ENCODE measurements at regions not wholly inside any gene's neighbourhood (a gene's known extent, or its start where the extent isn't known, plus 50 kb on each side); places are given as distances from the start of the nearest gene placed in this dataset.

DNA sequence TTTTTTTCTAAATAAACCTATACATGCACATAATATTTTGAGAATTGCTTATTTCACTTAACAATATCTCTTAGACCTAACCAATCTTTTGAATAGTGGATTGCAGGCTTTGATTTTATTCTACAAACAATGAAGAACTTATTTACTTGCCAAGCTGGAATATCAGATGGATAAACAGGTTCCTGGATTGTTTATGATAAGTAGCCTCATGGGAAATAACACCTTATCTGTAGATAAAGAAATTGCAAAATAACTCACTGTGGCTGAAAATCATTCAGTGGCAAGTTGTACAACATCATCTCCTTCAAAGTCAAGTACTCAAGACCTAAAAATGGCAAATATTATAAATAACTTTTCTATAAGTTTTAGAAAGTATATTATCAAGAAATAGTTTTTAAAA lies 335.4 kb upstream of the ATP2B1 start:
- no peak overlapping the region for H2AFZ ChIP-seq (ENCODE audit: low read depth, low read length)
- H3K4me3 ChIP-seq (ENCODE audit: low read length), result no peak overlapping the region
- H3K9me2 ChIP-seq (ENCODE audit: insufficient read depth, low read length), result no peaks in the 10 kb centered on the region
- no peak overlapping the region for H3K4me2 ChIP-seq (ENCODE audit: low read length)
- H4K20me1 ChIP-seq (ENCODE audit: insufficient read depth), result no peaks in the 10 kb centered on the region
- TF ChIP-seq, protein P1, sequence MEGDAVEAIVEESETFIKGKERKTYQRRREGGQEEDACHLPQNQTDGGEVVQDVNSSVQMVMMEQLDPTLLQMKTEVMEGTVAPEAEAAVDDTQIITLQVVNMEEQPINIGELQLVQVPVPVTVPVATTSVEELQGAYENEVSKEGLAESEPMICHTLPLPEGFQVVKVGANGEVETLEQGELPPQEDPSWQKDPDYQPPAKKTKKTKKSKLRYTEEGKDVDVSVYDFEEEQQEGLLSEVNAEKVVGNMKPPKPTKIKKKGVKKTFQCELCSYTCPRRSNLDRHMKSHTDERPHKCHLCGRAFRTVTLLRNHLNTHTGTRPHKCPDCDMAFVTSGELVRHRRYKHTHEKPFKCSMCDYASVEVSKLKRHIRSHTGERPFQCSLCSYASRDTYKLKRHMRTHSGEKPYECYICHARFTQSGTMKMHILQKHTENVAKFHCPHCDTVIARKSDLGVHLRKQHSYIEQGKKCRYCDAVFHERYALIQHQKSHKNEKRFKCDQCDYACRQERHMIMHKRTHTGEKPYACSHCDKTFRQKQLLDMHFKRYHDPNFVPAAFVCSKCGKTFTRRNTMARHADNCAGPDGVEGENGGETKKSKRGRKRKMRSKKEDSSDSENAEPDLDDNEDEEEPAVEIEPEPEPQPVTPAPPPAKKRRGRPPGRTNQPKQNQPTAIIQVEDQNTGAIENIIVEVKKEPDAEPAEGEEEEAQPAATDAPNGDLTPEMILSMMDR (IDR thresholded peaks at IDR 0.05; ENCODE audit: poor library complexity, severe bottlenecking), result no peak
- TF ChIP-seq, protein P2, sequence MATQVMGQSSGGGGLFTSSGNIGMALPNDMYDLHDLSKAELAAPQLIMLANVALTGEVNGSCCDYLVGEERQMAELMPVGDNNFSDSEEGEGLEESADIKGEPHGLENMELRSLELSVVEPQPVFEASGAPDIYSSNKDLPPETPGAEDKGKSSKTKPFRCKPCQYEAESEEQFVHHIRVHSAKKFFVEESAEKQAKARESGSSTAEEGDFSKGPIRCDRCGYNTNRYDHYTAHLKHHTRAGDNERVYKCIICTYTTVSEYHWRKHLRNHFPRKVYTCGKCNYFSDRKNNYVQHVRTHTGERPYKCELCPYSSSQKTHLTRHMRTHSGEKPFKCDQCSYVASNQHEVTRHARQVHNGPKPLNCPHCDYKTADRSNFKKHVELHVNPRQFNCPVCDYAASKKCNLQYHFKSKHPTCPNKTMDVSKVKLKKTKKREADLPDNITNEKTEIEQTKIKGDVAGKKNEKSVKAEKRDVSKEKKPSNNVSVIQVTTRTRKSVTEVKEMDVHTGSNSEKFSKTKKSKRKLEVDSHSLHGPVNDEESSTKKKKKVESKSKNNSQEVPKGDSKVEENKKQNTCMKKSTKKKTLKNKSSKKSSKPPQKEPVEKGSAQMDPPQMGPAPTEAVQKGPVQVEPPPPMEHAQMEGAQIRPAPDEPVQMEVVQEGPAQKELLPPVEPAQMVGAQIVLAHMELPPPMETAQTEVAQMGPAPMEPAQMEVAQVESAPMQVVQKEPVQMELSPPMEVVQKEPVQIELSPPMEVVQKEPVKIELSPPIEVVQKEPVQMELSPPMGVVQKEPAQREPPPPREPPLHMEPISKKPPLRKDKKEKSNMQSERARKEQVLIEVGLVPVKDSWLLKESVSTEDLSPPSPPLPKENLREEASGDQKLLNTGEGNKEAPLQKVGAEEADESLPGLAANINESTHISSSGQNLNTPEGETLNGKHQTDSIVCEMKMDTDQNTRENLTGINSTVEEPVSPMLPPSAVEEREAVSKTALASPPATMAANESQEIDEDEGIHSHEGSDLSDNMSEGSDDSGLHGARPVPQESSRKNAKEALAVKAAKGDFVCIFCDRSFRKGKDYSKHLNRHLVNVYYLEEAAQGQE (IDR thresholded peaks at IDR 0.05; ENCODE audit: borderline replicate concordance), result no peak
- TF ChIP-seq POLR2AphosphoS5 (IDR thresholded peaks at IDR 0.05), result no peak
- no peak for TF ChIP-seq RAD21 (conservative IDR thresholded peaks at IDR 0.05)
- TF ChIP-seq MXI1 (conservative IDR thresholded peaks at IDR 0.05; ENCODE audit: poor library complexity, severe bottlenecking), result no peak
- no peak for TF ChIP-seq TAF1 (IDR thresholded peaks at IDR 0.05; ENCODE audit: low read depth)
- no peak for TF ChIP-seq SMC3 (conservative IDR thresholded peaks at IDR 0.05; ENCODE audit: poor library complexity)
- no peak for TF ChIP-seq EP300 (conservative IDR thresholded peaks at IDR 0.05; ENCODE audit: poor library complexity, severe bottlenecking)
- no peak for TF ChIP-seq EZH2 (IDR thresholded peaks at IDR 0.05; ENCODE audit: borderline replicate concordance, insufficient read depth, low read length, poor library complexity, severe bottlenecking)
- no peaks in the 10 kb centered on the region for H3F3A ChIP-seq (ENCODE audit: insufficient read depth, low read length, poor library complexity, severe bottlenecking)
- H3K27ac ChIP-seq (ENCODE audit: low read length), result no peak overlapping the region
- no peaks in the 10 kb centered on the region for H3K9me3 ChIP-seq (ENCODE audit: low read length)
- H3K27me3 ChIP-seq (ENCODE audit: insufficient read depth, low read depth, low read length), result no peaks in the 10 kb centered on the region
- no peak overlapping the region for H3K9ac ChIP-seq (ENCODE audit: low read length)
- no peaks in the 10 kb centered on the region for H3K79me2 ChIP-seq (replicated peaks; ENCODE audit: insufficient read depth, low read length)
- H3K36me3 ChIP-seq (ENCODE audit: insufficient read depth, low read length), result no peaks in the 10 kb centered on the region

DNA sequence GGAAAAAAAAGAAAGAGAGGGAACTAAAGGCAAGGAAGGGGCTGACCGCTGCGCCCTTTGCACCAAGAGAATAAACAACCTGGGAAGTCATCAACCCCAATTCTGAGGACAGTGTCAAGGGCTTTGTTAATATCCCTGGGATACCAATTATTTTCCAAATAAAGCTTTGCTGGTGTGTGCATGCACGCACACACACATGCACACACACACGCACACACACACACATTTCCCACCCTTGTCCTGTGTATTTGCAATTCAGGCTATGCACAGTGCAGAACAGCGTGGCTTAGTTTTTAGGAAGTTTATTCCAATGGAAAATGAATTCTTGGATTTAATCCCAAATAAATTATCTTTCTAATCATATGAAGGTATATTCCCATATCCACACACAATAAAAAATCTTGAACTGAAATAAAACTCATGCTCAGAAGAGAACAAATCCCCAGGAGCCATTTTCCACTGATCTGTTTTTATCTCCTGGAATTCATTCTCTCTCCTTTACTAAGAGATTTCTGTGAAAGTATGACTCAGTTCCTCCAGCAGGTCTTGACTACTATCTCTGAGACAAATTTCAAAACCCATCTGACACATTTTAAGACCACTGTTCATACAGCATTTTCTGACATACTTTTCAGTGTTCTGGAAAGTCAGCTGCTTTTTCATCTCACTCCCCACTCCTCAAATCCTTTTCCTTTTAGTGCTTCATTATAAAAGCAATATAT lies 334.4 kb upstream of the ATP2B1 start:
- H3F3A ChIP-seq (ENCODE audit: insufficient read depth, low read length, poor library complexity, severe bottlenecking), result no peaks in the 10 kb centered on the region
- H3K27me3 ChIP-seq (ENCODE audit: insufficient read depth, low read depth, low read length), result no peaks in the 10 kb centered on the region
- no peaks in the 10 kb centered on the region for H3K9me2 ChIP-seq (ENCODE audit: insufficient read depth, low read length)
- H3K9me3 ChIP-seq (ENCODE audit: low read length), result no peaks in the 10 kb centered on the region
- no peak overlapping the region for H2AFZ ChIP-seq (ENCODE audit: low read depth, low read length)
- H4K20me1 ChIP-seq (ENCODE audit: insufficient read depth), result no peaks in the 10 kb centered on the region
- no peak for TF ChIP-seq TAF1 (IDR thresholded peaks at IDR 0.05; ENCODE audit: low read depth)
- H3K36me3 ChIP-seq (ENCODE audit: insufficient read depth, low read length), result no peaks in the 10 kb centered on the region
- H3K27ac ChIP-seq (ENCODE audit: low read length), result no peak overlapping the region
- no peak overlapping the region for H3K4me2 ChIP-seq (ENCODE audit: low read length)
- no peak overlapping the region for H3K9ac ChIP-seq (ENCODE audit: low read length)
- H3K4me3 ChIP-seq (ENCODE audit: low read length), result no peak overlapping the region
- no peaks in the 10 kb centered on the region for H3K79me2 ChIP-seq (replicated peaks; ENCODE audit: insufficient read depth, low read length)

Data from neural cell (in vitro differentiated cells).